Uterus (tissue), 2 donors: ENCODE measurements at regions not wholly inside any gene's neighbourhood (a gene's known extent, or its start where the extent isn't known, plus 50 kb on each side); places are given as distances from the start of the nearest gene placed in this dataset.

Experiments used
- POLR2A ChIP-seq, 2 donors: fragments of 450-650 bp; IDR thresholded peaks; one replicate each; pipeline ENCODE4 v1.6.1; 2016; ENCODE audit warnings: antibody characterized with exemption in 2 of 2, mild to moderate bottlenecking in 1 of 2, moderate library complexity in 1 of 2
- TF ChIP-seq, protein P1 (sequence below), 4 experiments: fragments of 200-600 bp in 2 of 4; fragments of 450-650 bp in 2 of 4; sonication (generic) in 2 of 4; IDR thresholded peaks; one replicate each; pipeline ENCODE4 v1.5.1; 2016 to 2019; ENCODE audit warnings: antibody characterized with exemption in 4 of 4, mild to moderate bottlenecking in 2 of 4, moderate library complexity in 1 of 4

DNA sequence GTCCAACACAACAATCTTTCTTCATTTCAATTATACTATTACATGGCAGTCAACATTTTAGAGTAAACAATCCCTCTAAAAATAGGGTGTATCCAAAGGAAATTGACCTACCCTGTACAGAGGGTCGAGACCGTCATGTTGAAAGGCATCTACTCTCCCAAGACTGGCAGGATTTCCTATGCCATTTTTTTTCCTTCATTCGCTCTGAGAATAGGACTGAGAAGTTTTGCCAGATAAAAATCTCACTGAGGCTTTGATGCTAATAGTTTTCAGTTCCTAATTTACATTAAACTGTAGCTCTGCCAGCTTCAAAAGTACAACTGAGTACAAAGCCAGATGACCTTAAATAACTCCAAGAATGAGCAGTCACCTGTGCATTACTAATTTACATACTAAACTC, 84.5 kb upstream of the SEMA3C start:
- TF ChIP-seq, protein P1, sequence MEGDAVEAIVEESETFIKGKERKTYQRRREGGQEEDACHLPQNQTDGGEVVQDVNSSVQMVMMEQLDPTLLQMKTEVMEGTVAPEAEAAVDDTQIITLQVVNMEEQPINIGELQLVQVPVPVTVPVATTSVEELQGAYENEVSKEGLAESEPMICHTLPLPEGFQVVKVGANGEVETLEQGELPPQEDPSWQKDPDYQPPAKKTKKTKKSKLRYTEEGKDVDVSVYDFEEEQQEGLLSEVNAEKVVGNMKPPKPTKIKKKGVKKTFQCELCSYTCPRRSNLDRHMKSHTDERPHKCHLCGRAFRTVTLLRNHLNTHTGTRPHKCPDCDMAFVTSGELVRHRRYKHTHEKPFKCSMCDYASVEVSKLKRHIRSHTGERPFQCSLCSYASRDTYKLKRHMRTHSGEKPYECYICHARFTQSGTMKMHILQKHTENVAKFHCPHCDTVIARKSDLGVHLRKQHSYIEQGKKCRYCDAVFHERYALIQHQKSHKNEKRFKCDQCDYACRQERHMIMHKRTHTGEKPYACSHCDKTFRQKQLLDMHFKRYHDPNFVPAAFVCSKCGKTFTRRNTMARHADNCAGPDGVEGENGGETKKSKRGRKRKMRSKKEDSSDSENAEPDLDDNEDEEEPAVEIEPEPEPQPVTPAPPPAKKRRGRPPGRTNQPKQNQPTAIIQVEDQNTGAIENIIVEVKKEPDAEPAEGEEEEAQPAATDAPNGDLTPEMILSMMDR (IDR thresholded peaks at IDR 0.05) = no peak
- no peak for TF ChIP-seq POLR2A (IDR thresholded peaks at IDR 0.05)
